HCT116 (cell line): ENCODE measurements at regions not wholly inside any gene's neighbourhood (a gene's known extent, or its start where the extent isn't known, plus 50 kb on each side); places are given as distances from the start of the nearest gene placed in this dataset.
"Not testable (repeated sequence)": the region's sequence is repeated elsewhere in the genome, so short reads cannot be mapped to it uniquely, and the experiment has no call there.

Experiments used
- ATAC-seq: fragments of 200-7000 bp; cut with Tn5 transposase; 2 replicates; pipeline ENCODE4 v1.9.1; 2020; ENCODE audit warnings: mild to moderate bottlenecking, moderate library complexity
- BruUV-seq: library from RNA; stranded (reverse); fragments of 400-500 nt; replicated peaks from 2 replicates; lab custom pipeline; 2021; lab: Mats Ljungman, UMichigan
- CTCF ChIA-PET: fragments of 300-600 bp; sonication (Branson Sonifier 250); formaldehyde crosslinking; loops from one replicate; lab custom pipeline; 2021; ENCODE audit warnings: antibody characterized with exemption; lab: Charles Lee
- POLR2A ChIA-PET: fragments of 300-600, 350-600 bp; sonication (Branson Sonifier 250); formaldehyde crosslinking; loops from one replicate; lab custom pipeline; 2021; ENCODE audit warnings: antibody characterized with exemption; lab: Charles Lee
- RAD21 ChIA-PET, 2 experiments: fragments of 300-600 bp; sonication (Branson Sonifier 250); formaldehyde crosslinking; loops; one replicate each; lab custom pipeline; 2023; ENCODE audit warnings: low total read pairs in 2 of 2; ENCODE audit not compliant: uncharacterized antibody in 2 of 2, unreplicated experiment in 2 of 2, low non-redundant PET in 1 of 2; lab: Charles Lee
- DNase-seq: peaks from one replicate; pipeline ENCODE4 v3.0.0-alpha.2; 2010; ENCODE audit warnings: low read depth, low spot score
- H2AFZ ChIP-seq: fragments of 200-600 bp; shearing (Covaris generic), sonication (generic); 2 replicates; pipeline ENCODE4 v1.6.1; 2017; ENCODE audit warnings: low read depth, mixed run types, mixed read lengths, antibody characterized with exemption, low read length; ENCODE audit not compliant: poor library complexity, severe bottlenecking
- H3K27ac ChIP-seq: 2 replicates; pipeline ENCODE4 v1.5.1; 2012; ENCODE audit warnings: low read depth, low read length
- H3K27me3 ChIP-seq: fragments of 200-600 bp; sonication (generic); 2 replicates; pipeline ENCODE4 v1.6.1; 2016; ENCODE audit warnings: mixed run types, low read length, mixed read lengths; ENCODE audit not compliant: insufficient read depth
- H3K36me3 ChIP-seq, 2 experiments: fragments of 200-500 bp in 1 of 2; fragments of 200-600 bp in 1 of 2; sonication (Bioruptor generic) in 1 of 2; sonication (generic) in 1 of 2; 2 replicates each; pipeline versions ENCODE4 v1.5.1 to v1.6.1; 2014 to 2016; ENCODE audit warnings: low read length in 2 of 2, inconsistent platforms in 1 of 2, mixed read lengths in 1 of 2, mixed run types in 1 of 2; ENCODE audit not compliant: insufficient read depth in 2 of 2, control insufficient read depth in 1 of 2
- H3K4me1 ChIP-seq, 2 experiments: fragments of 200-600 bp in 1 of 2; sonication (generic) in 1 of 2; 2 replicates each; pipeline versions ENCODE4 v1.5.1 to v1.6.1; 2012 to 2017; ENCODE audit warnings: low read length in 2 of 2, inconsistent platforms in 1 of 2, mild to moderate bottlenecking in 1 of 2, mixed read lengths in 1 of 2, mixed run types in 1 of 2, moderate library complexity in 1 of 2; ENCODE audit not compliant: insufficient read depth in 2 of 2, control insufficient read depth in 1 of 2
- H3K4me2 ChIP-seq: fragments of 200-600 bp; sonication (generic); 2 replicates; pipeline ENCODE4 v1.6.1; 2017; ENCODE audit warnings: mixed run types, low read length, mixed read lengths
- H3K4me3 ChIP-seq, 2 experiments: fragments of 200-600 bp in 1 of 2; sonication (generic) in 1 of 2; replicated peaks in 1 of 2; 2 replicates each; pipeline ENCODE4 v1.5.1; 2011 to 2016; ENCODE audit warnings: low read length in 2 of 2, control low read depth in 1 of 2, low read depth in 1 of 2, mild to moderate bottlenecking in 1 of 2, mixed read lengths in 1 of 2, mixed run types in 1 of 2
- H3K79me2 ChIP-seq: fragments of 200-600 bp; sonication (generic); 2 replicates; pipeline ENCODE4 v1.6.1; 2017; ENCODE audit warnings: mild to moderate bottlenecking, mixed run types, low read length, moderate library complexity, mixed read lengths; ENCODE audit not compliant: insufficient read depth
- H3K9ac ChIP-seq: fragments of 200-600 bp; sonication (generic); 2 replicates; pipeline ENCODE4 v1.6.1; 2016; ENCODE audit warnings: low read length, mixed read lengths
- H3K9me2 ChIP-seq: fragments of 200-600 bp; sonication (generic), shearing (Covaris generic); 2 replicates; pipeline ENCODE4 v1.6.1; 2017; ENCODE audit warnings: mixed run types, mild to moderate bottlenecking, moderate library complexity; ENCODE audit not compliant: insufficient read depth
- H3K9me3 ChIP-seq, 2 experiments: fragments of 200-500 bp in 1 of 2; fragments of 200-600 bp in 1 of 2; sonication (Bioruptor generic) in 1 of 2; sonication (generic) in 1 of 2; 2 replicates each; pipeline ENCODE4 v1.6.1; 2014 to 2017; ENCODE audit warnings: low read length in 2 of 2, mixed read lengths in 2 of 2, inconsistent platforms in 1 of 2, low read depth in 1 of 2, mild to moderate bottlenecking in 1 of 2, mixed run types in 1 of 2, moderate library complexity in 1 of 2; ENCODE audit not compliant: control insufficient read depth in 1 of 2, insufficient read depth in 1 of 2
- H4K20me1 ChIP-seq: fragments of 200-600 bp; sonication (generic), shearing (Covaris generic); 2 replicates; pipeline ENCODE4 v1.6.1; 2017; ENCODE audit warnings: mixed run types, mild to moderate bottlenecking, moderate library complexity; ENCODE audit not compliant: insufficient read depth
- RAD21 ChIP-seq: IDR thresholded peaks from 2 replicates; pipeline ENCODE4 v1.6.1; 2012; ENCODE audit warnings: low read depth, mild to moderate bottlenecking
- intact Hi-C: fragments of 100-400 bp; cut with micrococcal nuclease; formaldehyde crosslinking; loops from 2 replicates; pipeline ENCODE4 v1.10.0; 2022
- TF ChIP-seq, protein P1 (sequence below), 3 experiments: fragments of 200-600 bp in 1 of 3; sonication (generic) in 1 of 3; IDR thresholded peaks in 2 of 3; conservative IDR thresholded peaks in 1 of 3; 2 replicates each; pipeline ENCODE4 v1.5.1; 2012 to 2017; ENCODE audit warnings: low read depth in 2 of 3, low read length in 2 of 3, antibody characterized with exemption in 1 of 3, borderline replicate concordance in 1 of 3, control low read depth in 1 of 3, mild to moderate bottlenecking in 1 of 3, mixed read lengths in 1 of 3, mixed run types in 1 of 3, moderate library complexity in 1 of 3; ENCODE audit not compliant: insufficient read depth in 1 of 3

DNA sequence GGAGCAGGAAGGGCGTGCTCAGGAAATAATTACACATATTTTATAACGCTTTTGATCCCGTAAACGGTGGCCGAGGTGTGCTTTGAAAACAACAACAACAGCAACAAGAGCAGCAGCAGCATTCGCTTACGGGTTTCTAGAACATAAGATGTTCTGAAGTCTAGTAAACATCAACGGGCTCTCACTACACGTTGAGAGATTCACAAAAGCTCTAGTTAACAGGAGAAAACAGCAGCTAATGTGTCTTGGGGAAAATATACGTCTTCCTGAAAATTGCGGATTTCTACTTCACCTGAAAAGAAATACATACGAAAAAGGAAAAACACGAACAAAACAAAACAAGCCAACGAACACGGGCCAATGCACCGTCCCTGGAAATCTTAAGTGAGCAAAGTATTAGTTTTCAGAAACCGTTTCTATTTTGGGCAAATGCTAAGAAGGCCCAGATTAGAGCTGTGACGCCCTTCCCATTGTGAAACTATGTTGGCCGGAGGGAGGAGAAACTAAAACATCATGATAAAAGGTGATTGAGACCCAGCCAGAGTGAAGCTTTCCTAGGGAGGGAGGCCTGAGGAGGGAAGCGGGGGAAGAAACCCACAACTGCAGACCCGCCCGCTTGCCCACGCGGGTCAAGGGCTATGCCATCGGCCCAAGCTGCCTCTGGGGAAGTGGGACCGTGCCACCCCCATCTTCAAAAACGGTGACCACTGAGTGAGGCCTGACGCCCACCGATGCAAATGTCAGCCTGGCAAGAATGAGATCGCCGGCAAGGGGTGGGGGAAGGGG is 105.9 kb upstream of the ANKRD30BL start:
- intact Hi-C loops: loop anchor here (1.0 to 5.0 kb wide), 4 partner anchors 180 to 1577 kb away; no protein-coding TSS in a partner anchor
- H3K9me2 ChIP-seq, H3K4me3 ChIP-seq, CTCF ChIA-PET, POLR2A ChIA-PET, H3K9ac ChIP-seq, H3K27ac ChIP-seq, RAD21 ChIA-PET, H3K4me1 ChIP-seq, H2AFZ ChIP-seq, H3K36me3 ChIP-seq, ATAC-seq, DNase-seq, H3K4me2 ChIP-seq, BruUV-seq, H3K9me3 ChIP-seq, H4K20me1 ChIP-seq, H3K79me2 ChIP-seq: not testable (repeated sequence)
- H3K27me3 ChIP-seq: peaks cover 13% of the 10 kb centered on the region

DNA sequence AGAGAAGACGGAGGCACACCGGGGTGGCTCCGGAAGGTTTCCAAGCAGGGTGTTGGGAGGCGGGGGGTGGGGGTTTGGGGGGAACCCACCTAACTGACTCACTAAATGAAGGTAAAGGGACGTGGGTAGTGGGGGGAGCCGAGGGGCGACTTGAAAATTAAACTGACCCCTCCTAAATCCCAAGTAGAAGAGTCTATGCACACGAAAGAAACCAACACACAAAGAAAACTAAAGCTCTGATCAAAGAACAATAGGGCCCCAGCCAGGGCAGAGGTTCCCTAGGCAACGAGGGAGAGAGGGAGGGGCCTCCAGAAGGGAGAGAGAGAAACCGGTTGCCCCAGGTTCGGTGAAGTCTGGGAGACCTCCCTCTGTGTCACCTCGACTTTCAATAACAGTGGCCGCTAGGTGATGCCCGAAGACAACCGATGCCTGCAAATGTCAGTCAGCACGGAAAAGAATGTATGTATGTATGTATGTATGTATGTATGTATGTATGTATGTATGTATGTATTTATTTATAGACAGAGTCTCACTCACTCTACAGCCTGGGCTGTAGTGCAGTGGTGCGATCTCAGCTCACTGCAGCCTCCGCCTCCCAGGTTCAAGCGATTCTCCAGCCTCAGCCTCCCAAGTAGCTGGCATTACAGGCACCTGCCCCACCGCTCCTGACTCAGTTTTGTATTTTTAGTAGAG is 106.7 kb upstream of the ANKRD30BL start:
- intact Hi-C loops: loop anchor here (1.0 to 5.0 kb wide), 4 partner anchors 179 to 1576 kb away; no protein-coding TSS in a partner anchor
- H3K9ac ChIP-seq, H3K79me2 ChIP-seq, H2AFZ ChIP-seq, H3K36me3 ChIP-seq, H3K9me2 ChIP-seq, CTCF ChIA-PET, RAD21 ChIA-PET, H3K27ac ChIP-seq, BruUV-seq, H3K9me3 ChIP-seq, H4K20me1 ChIP-seq, POLR2A ChIA-PET, H3K4me1 ChIP-seq, H3K4me3 ChIP-seq: not testable (repeated sequence)
- Histone ChIP-seq H3K27me3 (peaks cover 13% of the 10 kb centered on the region), H3K4me2 (peak overlapping the region; percentile 35; the same call in 1 of the 2 replicates)
- peak; percentile 72 for ATAC-seq
- TF ChIP-seq, protein P1, sequence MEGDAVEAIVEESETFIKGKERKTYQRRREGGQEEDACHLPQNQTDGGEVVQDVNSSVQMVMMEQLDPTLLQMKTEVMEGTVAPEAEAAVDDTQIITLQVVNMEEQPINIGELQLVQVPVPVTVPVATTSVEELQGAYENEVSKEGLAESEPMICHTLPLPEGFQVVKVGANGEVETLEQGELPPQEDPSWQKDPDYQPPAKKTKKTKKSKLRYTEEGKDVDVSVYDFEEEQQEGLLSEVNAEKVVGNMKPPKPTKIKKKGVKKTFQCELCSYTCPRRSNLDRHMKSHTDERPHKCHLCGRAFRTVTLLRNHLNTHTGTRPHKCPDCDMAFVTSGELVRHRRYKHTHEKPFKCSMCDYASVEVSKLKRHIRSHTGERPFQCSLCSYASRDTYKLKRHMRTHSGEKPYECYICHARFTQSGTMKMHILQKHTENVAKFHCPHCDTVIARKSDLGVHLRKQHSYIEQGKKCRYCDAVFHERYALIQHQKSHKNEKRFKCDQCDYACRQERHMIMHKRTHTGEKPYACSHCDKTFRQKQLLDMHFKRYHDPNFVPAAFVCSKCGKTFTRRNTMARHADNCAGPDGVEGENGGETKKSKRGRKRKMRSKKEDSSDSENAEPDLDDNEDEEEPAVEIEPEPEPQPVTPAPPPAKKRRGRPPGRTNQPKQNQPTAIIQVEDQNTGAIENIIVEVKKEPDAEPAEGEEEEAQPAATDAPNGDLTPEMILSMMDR (IDR thresholded peaks at IDR 0.05 in 2 of 3, conservative IDR thresholded peaks at IDR 0.05 in 1 of 3; ENCODE audit: borderline replicate concordance in 1 of 3, insufficient read depth in 1 of 3, low read depth in 2 of 3, low read length in 2 of 3): peak; percentile 46 to 63 (median 55)
- peak; percentile 82 for TF ChIP-seq RAD21
- peak; percentile 38 for DNase-seq
